ENCODE measurements at regions not wholly inside any gene's neighbourhood (a gene's known extent, or its start where the extent isn't known, plus 50 kb on each side); places are given as distances from the start of the nearest gene placed in this dataset.
"Not testable (repeated sequence)": the region's sequence is repeated elsewhere in the genome, so short reads cannot be mapped to it uniquely, and the experiment has no call there.

DNA sequence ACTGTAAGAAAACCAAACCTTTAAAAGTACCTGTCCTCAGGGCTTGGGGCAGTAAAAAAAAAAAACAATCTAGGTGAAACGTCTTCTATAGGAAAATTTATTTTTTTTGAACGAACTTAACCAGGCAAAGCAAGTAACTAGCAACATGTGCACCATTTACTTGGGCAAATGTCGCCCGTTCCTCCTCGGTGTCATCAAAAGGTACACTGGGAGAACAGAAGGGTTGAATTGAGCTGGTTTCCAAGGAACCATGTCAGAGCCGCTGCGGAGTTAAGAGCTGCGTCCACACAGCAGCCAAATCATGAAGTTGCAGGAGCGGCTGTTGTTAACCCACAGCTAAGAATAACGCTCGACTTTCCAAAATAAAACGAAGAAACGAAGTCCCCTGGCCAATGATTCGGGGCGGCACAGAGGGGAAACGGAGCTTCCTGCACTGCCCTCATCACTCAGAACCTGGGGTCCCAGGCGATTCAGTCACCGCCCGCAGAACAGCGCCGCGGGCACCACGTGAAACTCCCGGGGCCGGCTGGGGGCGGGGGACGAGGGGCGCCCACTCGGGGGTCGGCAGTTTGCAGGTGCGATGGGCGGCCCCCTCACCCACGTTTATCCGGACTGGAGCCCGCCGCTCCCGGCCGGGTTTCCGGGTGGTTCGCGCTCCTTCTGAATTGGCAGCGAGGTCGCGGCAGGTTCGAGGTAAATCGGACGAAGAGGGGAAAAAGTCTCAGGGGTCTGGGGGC, 53.6 kb upstream of the PLGLB1 start:
- DNase-seq (ENCODE audit: low read depth in 2 of 2, low spot score in 1 of 2) = not testable (repeated sequence)

DNA sequence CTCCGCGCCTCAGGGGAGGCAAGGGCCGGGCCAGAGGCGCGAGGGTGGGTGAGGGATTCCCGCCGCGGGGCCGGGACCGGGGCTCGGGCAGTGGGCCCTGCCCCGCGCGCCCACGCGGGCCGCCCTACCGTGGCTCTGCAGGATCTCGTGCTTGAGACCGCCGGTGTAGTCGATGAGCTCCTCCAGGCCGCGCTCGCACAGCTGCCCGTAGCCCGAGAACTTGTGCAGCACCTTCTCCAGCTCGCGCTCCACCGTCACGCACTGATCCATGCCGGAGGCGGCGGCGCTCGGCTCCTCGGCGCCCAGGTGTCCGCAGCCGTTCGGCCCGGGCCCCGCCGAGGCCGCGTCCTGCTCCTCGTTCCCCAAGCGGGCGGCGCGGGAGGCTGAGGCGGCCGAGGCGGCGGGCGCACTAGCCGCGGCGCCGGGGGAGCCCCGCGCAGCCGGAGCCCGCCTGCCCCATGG, 54.2 kb upstream of the PLGLB1 start:
- peak; percentile 20 for DNase-seq (ENCODE audit: low read depth in 2 of 2, low spot score in 1 of 2)

DNA sequence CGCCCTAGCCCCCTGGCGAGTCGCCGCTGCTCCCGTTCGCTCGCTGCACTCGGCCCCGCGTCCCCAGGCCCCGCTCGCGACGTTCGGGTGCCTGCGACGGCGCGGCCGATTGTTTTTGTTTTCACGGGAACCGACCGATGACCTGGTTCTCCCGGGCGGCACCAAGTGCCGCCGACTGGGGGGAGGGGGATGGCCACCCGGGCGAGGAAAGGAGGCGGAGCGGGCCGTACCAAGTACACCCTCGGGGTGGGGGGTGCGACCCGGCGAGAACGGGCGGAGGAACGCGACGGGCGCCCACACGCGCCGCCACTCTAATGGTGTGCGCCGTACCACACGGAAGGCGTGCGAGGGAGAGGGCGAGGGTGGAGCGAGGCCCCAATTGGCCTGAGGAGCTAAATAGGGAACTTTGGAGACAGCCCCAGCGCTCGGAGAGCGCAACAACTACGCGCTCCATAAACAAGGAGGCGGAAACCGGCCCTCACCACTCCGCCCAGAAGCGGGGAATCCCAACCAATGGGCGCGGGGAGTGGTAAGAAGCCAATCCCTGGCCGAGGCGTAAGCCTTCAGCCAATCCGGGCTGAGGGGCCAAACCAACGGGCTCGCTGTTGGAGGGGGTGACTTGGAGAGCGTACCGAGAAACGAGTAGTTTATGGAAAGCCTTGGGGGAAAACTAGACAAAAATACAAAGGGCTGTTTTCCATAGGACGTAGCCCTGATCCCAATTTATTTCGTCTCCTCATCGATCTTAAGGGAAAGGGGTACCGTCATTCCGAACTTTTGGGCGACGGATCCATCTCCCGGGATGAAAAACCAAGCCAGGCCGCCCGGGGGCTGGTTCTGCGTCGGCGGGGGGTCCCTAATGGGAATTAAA, 54.8 kb upstream of the PLGLB1 start:
- peak; percentile 60 to 83 for DNase-seq (ENCODE audit: low read depth in 2 of 2, low spot score in 1 of 2)

DNA sequence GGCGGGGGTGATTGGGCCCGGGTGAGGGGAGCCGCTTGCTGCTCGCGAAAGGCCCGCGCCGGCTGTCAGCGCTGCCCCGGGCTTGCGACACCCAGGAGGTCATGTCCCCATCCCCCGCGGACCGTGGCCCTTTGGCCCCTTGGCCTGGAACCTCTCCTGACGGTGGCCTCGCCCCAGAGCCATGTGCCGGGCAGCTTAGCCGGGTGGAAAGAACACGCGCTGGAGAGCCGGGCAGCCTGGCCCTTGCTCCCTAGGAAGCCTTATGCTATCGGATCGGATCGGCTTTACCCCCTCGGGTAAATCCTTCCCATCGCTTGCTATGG, 55.4 kb upstream of the PLGLB1 start:
- DNase-seq (ENCODE audit: low read depth in 2 of 2, low spot score in 1 of 2) = not testable (repeated sequence)

DNA sequence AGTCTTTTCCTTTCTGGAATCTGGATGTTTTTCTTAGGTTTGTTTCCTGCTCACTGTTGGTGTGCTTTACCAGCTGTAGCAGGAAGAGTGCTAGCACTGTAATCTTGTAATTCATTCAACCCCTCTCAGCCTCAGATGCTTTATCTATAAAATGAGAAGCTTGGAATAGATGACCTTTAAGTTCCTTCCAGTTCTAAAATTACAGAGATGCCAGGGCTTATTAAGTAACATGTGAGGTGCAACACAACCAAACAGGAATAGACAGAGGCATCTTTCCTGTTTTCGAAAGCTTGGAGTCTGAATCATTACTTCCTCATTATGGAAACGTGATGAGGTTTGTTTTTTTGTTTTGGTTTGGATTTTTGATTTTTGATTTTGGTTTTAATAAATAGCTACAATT, 60.1 kb upstream of the PLGLB1 start:
- DNase-seq (ENCODE audit: low read depth in 2 of 2, low spot score in 1 of 2) = not testable (repeated sequence)

DNA sequence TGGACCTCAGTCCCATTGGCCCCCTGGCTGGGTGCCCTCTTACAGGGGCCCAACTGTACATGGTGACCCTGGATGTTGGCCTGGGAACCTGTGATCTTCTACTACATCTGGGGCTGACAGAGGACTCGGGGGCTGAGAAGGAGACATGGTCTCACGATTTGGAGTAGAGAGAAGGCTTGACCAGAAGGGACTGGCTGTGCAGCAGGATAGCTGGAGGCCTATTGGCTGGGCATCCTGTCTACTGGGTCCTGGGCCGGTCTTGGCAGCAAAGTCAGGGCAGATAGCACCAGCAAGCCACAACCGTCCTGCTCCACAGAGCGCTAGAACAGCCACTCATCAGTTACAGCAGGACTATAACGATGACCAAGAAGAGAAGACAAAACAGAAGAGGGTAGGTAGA, 66.4 kb upstream of the PLGLB1 start:
- not testable (repeated sequence) for DNase-seq (ENCODE audit: low read depth in 2 of 2, low spot score in 1 of 2)

DNA sequence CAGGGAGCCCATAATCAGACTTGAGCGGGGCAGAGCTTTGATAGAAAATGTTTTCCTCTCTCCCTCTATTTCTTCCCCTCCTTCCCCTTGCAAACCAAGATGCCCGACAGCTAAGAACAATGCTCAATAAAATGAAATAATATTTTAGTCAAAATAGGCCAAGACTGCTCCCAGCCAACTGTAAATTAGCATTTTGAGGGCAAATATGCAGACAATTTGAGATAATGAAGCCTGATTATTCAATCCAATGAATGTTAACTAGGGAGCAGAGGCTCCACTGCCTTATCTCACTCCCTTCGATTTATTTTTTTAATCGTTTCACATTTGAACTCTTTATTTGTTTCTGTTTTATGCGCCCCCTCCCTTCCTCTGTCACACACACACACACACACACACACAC, 67.8 kb upstream of the PLGLB1 start:
- DNase-seq (ENCODE audit: low read depth in 2 of 2, low spot score in 1 of 2) = not testable (repeated sequence)

DNA sequence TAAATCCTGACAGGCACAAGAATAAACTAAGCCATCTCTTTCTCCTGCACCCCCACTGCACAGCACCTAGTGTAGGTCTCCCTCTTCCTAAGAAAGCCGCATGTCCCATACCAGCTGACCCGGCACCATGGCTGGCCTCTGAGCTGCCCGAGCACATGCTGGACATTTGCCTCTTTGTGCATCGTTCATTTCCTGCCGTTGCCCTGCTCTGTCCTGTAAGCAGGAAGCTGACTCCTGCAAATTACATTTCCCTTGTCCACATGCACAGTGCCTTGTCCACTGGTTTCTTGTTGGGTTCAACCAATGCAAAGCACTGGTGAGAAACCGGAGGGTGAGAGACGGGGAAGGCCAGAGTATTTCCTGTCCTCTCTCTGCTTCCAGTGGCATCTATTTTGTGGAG, 71.6 kb upstream of the PLGLB1 start:
- DNase-seq (ENCODE audit: low read depth in 2 of 2, low spot score in 1 of 2) = not testable (repeated sequence)

DNA sequence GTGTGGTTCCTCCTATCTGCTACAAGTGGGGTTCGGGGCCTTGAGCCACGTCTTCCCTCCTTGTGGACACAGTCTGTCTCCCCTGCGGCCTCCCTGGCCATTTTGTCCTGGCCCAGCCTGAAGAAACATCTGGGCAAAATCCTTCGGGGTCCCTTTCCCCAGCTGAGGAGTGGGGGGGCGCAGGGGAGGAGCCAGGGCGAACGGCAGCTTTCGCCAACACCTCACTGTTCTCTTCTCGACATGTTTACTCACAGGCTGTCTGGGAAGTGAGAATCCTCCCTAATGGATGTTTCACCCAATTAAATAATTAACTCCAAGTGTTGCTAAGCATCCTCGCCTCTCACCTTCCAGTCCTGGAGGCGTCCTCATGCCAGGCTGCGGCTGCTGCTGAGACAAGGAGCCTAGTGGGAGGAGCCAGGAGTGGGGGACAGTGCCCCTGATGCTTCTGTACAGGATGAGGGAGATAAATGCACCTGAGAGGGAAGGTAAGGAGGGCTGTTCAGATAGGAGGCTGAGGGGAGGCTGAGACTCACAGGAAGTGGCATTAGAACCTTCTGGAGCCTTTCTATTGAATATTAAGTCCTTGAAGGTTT, 72.4 kb upstream of the PLGLB1 start:
- DNase-seq (ENCODE audit: low read depth in 2 of 2, low spot score in 1 of 2) = not testable (repeated sequence)

DNA sequence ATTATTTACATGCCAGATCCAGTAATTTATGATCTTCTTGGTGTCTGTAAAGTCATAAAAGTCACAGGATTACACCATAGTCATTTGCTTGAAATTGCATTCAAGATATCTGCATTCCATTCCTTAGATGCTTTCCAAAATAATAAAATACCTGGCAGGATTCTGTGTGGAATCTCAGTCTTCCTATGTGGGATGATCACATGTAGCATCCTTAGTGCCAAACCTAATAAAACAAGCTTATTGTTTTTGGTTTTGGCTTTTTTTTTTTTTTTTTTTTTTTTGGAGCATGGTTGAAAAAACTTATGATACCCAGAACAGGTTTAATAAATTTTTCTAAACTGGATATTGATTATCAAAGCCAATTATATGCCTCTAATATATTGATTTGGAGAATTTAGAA, 74.2 kb upstream of the PLGLB1 start:
- DNase-seq (ENCODE audit: low read depth in 2 of 2, low spot score in 1 of 2) = not testable (repeated sequence)

DNA sequence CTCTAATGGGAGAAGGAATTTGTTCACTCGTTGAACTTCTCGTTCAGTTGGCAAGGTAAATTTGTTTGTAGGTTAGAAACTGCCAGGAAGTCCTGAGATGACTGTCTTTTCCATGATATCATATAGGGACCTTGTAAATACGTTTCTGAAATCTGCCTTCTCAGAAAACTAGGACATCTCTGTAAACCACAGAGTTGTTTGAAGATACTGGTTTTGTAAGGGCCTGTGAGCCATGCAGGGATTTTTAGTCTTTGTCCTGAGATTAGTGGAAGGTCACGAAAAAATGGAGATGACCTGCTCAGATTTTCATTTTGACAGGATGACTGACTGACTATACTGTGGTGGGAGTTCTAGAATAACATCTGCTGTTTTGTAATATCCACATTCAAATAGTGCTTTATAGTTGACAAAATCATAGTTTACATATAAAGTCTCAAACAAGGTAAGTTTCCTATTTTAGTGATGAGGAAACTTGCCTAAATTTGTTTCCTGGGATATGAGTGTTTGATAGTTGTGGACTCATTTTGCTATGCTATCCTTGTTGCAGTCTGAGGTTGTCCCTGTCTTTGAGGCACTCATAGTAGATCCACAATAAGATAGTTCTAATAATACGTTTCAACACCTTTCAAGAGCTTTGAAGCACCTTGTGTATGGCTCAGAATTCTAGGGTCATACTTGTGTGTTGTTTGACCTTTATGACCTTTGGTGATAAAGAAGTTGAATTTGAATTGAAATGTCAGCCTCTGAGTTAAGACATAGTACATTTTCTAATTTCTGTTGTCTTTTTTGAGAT, 107.3 kb upstream of the PLGLB1 start:
- not testable (repeated sequence) for DNase-seq (ENCODE audit: low read depth in 2 of 2, low spot score in 1 of 2)

DNA sequence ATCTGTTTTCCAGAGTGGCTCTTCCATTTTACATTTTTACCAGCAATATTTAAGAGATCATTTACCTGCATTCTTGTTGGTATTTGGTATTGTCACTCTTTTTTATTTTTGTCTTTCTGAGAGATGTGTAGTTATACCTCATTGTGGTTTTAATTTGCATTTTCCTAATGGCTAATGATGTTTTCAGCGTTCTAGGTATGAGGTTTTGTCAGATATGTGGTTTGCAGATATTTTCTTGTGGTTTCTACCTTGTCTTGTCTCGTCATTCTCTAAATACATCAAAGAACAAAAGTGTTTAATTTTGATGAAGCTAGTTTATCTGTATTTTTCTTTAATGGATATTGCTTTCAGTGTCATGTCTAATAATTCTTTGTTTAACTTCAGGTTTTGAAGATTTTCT, 110.9 kb upstream of the PLGLB1 start:
- DNase-seq (ENCODE audit: low read depth in 2 of 2, low spot score in 1 of 2) = not testable (repeated sequence)

DNA sequence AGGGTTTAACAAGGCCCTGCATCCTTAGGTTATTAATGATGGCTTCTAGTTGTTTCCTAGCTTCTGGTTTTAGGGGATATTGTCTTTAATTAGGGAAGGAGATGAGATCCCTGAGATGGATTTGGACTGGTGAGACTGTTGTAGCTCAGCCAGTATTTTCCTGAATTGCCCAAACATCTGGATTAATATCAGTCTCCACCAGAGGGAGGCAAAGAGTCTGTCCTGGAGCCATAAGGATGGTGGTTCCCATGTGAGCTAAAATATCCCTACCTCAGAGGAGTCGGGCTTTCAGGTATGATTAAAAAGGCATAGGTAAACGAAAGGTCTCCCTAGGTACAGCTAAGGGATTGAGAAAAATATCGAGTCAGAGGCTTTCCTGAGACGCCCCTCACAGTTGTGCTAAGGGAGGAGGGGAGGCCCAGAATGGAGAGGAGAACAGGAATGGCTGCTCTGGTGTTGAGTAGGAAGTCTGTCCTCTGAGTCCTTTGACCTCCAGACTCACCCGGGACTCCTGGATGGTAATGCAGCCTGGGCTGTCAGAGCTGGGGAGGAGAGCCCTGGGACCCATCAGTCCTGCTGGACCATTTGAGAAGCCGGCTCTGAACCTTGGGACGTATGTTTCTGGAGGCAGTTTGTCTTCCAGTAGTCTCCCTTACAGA, 130.3 kb upstream of the PLGLB1 start:
- not testable (repeated sequence) for DNase-seq (ENCODE audit: low read depth in 2 of 2, low spot score in 1 of 2)

DNA sequence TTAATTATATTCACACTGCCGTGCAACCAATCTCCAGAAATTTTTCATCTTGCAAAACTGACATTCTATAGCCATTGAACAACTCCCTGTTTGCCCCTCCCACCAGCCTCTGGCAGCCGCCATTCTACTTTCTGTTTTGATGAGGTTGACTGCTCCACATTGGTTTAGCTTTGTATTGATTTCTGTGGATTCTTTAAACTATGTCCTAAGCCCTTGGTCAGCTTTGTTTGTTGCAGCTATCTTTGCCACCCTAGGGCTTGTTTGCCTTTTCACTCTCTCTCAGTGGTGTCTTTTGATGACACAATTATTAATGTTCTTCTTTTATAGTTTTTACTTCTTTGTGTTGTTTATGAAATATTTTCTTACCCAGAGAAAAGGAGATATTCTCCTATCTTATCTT, 152.8 kb upstream of the PLGLB1 start:
- DNase-seq (ENCODE audit: low read depth in 2 of 2, low spot score in 1 of 2) = not testable (repeated sequence)

DNA sequence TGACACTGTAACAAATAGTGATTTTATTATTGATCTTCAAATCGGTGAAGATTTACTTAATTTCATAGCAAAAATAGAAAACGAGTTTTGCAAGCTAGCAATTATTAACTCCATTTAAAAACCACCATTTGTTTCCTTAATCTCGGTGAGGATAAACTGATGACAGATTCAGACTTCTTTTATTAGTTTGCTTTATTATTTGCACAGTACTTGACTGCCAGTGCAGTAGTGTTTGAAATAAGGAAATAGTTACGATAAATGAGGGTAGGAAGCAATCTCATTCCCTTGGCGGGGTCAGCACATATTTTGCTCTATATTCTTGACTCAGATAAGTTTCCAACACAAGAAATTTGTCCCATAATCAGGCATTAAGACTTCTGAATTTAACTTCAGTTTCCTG, 161.7 kb upstream of the PLGLB1 start:
- DNase-seq (ENCODE audit: low read depth in 2 of 2, low spot score in 1 of 2) = not testable (repeated sequence)

DNA sequence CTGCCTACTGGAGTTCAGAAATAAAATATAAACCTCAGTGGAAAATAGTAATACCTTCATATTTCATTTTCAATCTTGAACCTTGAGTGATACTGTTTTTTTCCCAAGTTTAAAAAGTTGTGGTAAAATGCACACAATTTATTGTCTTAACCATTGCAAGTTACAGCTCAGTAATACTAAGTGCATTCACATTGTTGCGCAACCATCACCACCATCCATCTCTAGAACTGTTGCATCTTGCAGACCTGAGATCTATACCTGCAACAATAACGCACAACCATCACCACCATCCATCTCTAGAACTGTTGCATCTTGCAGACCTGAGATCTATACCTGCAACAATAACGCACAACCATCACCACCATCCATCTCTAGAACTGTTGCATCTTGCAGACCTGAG, 162.6 kb upstream of the PLGLB1 start:
- not testable (repeated sequence) for DNase-seq (ENCODE audit: low read depth in 2 of 2, low spot score in 1 of 2)

DNA sequence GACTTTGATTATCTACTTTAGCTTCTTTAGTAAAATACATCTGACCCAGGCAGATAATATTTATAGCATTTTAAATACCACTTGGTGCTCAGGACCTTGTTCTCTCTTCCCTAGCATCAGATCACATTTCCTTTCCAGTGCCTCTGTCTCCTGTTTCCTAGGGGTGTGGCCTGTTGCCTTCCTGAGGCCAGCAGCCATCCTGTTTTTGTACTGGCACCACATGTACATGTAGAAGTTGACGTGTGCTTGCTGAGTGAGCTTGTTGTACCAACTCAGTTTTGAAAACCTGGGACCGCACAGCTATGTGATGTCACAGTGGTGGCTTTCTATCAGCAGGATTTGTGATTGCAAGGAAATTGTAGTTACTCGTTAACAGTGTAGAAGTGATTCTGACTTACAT, 167.6 kb upstream of the PLGLB1 start:
- DNase-seq (ENCODE audit: low read depth in 2 of 2, low spot score in 1 of 2) = not testable (repeated sequence)

DNA sequence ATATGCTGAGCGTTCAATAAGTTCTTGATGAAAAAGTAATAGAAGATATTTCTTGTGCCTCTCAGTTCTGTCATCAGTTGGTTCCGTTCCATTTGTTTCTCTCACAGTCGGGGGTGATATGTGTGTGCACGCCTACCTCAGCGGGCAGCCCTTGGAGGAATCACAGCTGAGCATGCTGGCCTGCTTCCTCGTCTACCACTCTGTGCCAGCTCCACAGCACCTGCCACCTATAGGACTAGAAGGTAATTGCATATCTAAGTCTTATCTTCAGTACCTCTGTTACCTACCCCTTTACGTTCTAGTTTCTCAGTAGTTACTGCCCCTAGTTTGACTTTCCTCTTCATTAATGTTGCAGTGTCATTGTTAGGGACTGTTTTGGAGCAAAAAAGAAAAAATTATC, 171.7 kb upstream of the PLGLB1 start:
- DNase-seq (ENCODE audit: low read depth in 2 of 2, low spot score in 1 of 2) = not testable (repeated sequence)

DNA sequence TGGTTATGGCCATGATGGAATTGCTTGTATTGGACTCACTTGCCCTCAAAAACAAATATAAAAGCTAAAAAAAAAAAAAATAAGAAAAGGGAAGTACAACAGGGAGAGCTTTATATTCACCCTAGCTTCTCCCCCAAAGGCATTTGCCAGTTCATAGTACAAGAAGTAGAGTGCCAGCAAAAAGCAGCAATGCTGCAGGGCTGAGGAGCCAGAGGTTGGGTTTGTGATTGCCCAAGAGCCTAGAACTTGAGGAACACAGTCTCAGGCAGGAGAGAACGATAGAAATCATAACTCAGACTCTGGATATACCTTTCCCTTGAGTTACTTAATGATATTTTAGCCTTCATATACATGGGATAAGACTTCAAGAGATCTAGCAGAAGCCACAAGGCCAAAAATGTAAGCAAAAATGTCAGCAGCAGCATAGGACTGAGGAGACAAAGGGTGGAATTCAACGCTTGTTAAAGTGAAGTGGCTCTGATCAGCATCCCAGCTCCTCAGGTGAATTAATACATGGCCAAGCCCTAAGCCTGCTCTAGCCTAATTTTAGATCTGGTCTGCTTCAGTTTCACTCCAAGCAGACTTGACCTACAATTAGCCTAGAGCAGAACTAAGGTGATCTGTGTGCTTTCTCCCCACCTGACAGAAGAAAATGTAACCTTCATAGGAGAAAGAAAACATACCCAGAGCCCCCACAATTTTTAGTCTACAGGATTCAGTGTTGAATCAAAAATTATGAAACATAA, 172.8 kb upstream of the PLGLB1 start:
- not testable (repeated sequence) for DNase-seq (ENCODE audit: low read depth in 2 of 2, low spot score in 1 of 2)
